Transverse colon (tissue), 3 donors: ENCODE measurements at regions not wholly inside any gene's neighbourhood (a gene's known extent, or its start where the extent isn't known, plus 50 kb on each side); places are given as distances from the start of the nearest gene placed in this dataset.

Experiments used
- POLR2A ChIP-seq: fragments of 450-650 bp; IDR thresholded peaks from one replicate; pipeline ENCODE4 v1.6.1; 2016; ENCODE audit warnings: antibody characterized with exemption, mild to moderate bottlenecking, moderate library complexity
- TF ChIP-seq, protein P1 (sequence below), 5 experiments: fragments of 200-600 bp in 3 of 5; fragments of 450-650 bp in 2 of 5; sonication (generic) in 3 of 5; IDR thresholded peaks; 1 replicate in 2 of 5; 2 replicates in 3 of 5; pipeline ENCODE4 v1.5.1; 2016 to 2017; ENCODE audit warnings: antibody characterized with exemption in 5 of 5, inconsistent platforms in 3 of 5, mild to moderate bottlenecking in 2 of 5, moderate library complexity in 1 of 5

DNA sequence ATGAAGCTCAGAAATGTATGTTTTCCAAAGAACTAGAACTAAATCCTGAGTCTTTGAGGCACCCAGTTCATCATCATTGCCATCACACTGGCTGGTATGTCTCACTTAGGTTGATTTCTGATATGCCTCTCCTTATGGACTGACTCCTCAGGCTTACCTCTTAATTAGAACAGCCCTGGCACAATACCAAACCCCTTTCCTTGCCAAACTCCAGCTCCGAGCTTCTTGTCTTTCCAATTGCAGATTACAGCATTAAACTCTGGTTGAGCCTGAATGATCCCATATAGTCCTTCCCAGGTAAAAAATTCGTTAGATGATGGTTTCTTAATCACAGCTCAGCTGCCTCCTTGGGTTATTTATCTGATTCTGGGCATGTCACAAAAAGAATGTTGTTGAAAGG is 66.3 kb downstream of the RTP4 start:
- TF ChIP-seq, protein P1, sequence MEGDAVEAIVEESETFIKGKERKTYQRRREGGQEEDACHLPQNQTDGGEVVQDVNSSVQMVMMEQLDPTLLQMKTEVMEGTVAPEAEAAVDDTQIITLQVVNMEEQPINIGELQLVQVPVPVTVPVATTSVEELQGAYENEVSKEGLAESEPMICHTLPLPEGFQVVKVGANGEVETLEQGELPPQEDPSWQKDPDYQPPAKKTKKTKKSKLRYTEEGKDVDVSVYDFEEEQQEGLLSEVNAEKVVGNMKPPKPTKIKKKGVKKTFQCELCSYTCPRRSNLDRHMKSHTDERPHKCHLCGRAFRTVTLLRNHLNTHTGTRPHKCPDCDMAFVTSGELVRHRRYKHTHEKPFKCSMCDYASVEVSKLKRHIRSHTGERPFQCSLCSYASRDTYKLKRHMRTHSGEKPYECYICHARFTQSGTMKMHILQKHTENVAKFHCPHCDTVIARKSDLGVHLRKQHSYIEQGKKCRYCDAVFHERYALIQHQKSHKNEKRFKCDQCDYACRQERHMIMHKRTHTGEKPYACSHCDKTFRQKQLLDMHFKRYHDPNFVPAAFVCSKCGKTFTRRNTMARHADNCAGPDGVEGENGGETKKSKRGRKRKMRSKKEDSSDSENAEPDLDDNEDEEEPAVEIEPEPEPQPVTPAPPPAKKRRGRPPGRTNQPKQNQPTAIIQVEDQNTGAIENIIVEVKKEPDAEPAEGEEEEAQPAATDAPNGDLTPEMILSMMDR (IDR thresholded peaks at IDR 0.05): no peak
- TF ChIP-seq POLR2A: no peak
